ENCODE measurements at regions not wholly inside any gene's neighbourhood (a gene's known extent, or its start where the extent isn't known, plus 50 kb on each side); places are given as distances from the start of the nearest gene placed in this dataset.

GRCh38 chr5:143761663-143762062, 50.3 kb upstream of the HMHB1 start:
- no peak for DNase-seq (ENCODE audit: low read depth)
- in situ Hi-C loops (cut with HindIII; ENCODE audit: low pct_unique_long_range_greater_than_20kb, low sequenced_read_pairs): no loop called here

- no peak for DNase-seq (ENCODE audit: low read depth)
- in situ Hi-C loops (cut with HindIII; ENCODE audit: low pct_unique_long_range_greater_than_20kb, low sequenced_read_pairs): no loop called here
Observed at GRCh38 chr5:143760755-143761154, 51.2 kb upstream of the HMHB1 start.

GRCh38 chr5:143760131-143760505, 51.8 kb upstream of the HMHB1 start:
- in situ Hi-C loops (cut with HindIII; ENCODE audit: low pct_unique_long_range_greater_than_20kb, low sequenced_read_pairs): no loop called here
- no peak for DNase-seq (ENCODE audit: low read depth)

GRCh38 chr5:143759396-143760130, 52.4 kb upstream of the HMHB1 start:
- in situ Hi-C loops (cut with HindIII; ENCODE audit: low pct_unique_long_range_greater_than_20kb, low sequenced_read_pairs): no loop called here
- DNase-seq (ENCODE audit: low read depth): no peak

- in situ Hi-C loops (cut with HindIII; ENCODE audit: low pct_unique_long_range_greater_than_20kb, low sequenced_read_pairs): no loop called here
- DNase-seq (ENCODE audit: low read depth): no peak
Observed at GRCh38 chr5:143758750-143759149, 53.2 kb upstream of the HMHB1 start.

GRCh38 chr5:143758015-143758414, 53.9 kb upstream of the HMHB1 start:
- no peak for DNase-seq (ENCODE audit: low read depth)
- in situ Hi-C loops (cut with HindIII; ENCODE audit: low pct_unique_long_range_greater_than_20kb, low sequenced_read_pairs): no loop called here

- no peak for DNase-seq (ENCODE audit: low read depth)
- in situ Hi-C loops (cut with HindIII; ENCODE audit: low pct_unique_long_range_greater_than_20kb, low sequenced_read_pairs): no loop called here
Observed at GRCh38 chr5:143757116-143757515, 54.8 kb upstream of the HMHB1 start.

- in situ Hi-C loops (cut with HindIII; ENCODE audit: low pct_unique_long_range_greater_than_20kb, low sequenced_read_pairs): no loop called here
Observed at GRCh38 chr5:143755966-143756365, 56.0 kb upstream of the HMHB1 start.

GRCh38 chr5:143752165-143752850, 59.7 kb upstream of the HMHB1 start:
- DNase-seq (ENCODE audit: low read depth): no peak
- in situ Hi-C loops (cut with HindIII; ENCODE audit: low pct_unique_long_range_greater_than_20kb, low sequenced_read_pairs): no loop called here

More at GRCh38 chr5:143755966-143756365, 56.0 kb upstream of the HMHB1 start:
- DNase-seq (ENCODE audit: low read depth): no peak

GRCh38 chr5:143751342-143751741, 60.6 kb upstream of the HMHB1 start:
- no peak for DNase-seq (ENCODE audit: low read depth)
- in situ Hi-C loops (cut with HindIII; ENCODE audit: low pct_unique_long_range_greater_than_20kb, low sequenced_read_pairs): no loop called here

GRCh38 chr5:143749581-143750205, 62.3 kb upstream of the HMHB1 start:
- in situ Hi-C loops (cut with HindIII; ENCODE audit: low pct_unique_long_range_greater_than_20kb, low sequenced_read_pairs): no loop called here
- no peak for DNase-seq (ENCODE audit: low read depth)

- no peak for DNase-seq (ENCODE audit: low read depth)
- in situ Hi-C loops (cut with HindIII; ENCODE audit: low pct_unique_long_range_greater_than_20kb, low sequenced_read_pairs): no loop called here
Observed at GRCh38 chr5:143748516-143748915, 63.4 kb upstream of the HMHB1 start.

- in situ Hi-C loops (cut with HindIII; ENCODE audit: low pct_unique_long_range_greater_than_20kb, low sequenced_read_pairs): no loop called here
- no peak for DNase-seq (ENCODE audit: low read depth)
Observed at GRCh38 chr5:143742951-143743350, 69.0 kb upstream of the HMHB1 start.

- in situ Hi-C loops (cut with HindIII; ENCODE audit: low pct_unique_long_range_greater_than_20kb, low sequenced_read_pairs): no loop called here
- no peak for DNase-seq (ENCODE audit: low read depth)
Observed at GRCh38 chr5:143741421-143741820, 70.5 kb upstream of the HMHB1 start.

- DNase-seq (ENCODE audit: low read depth): no peak
- in situ Hi-C loops (cut with HindIII; ENCODE audit: low pct_unique_long_range_greater_than_20kb, low sequenced_read_pairs): no loop called here
Observed at GRCh38 chr5:143740956-143741355, 71.0 kb upstream of the HMHB1 start.

- in situ Hi-C loops (cut with HindIII; ENCODE audit: low pct_unique_long_range_greater_than_20kb, low sequenced_read_pairs): no loop called here
- DNase-seq (ENCODE audit: low read depth): no peak
Observed at GRCh38 chr5:143739746-143740145, 72.2 kb upstream of the HMHB1 start.

- in situ Hi-C loops (cut with HindIII; ENCODE audit: low pct_unique_long_range_greater_than_20kb, low sequenced_read_pairs): no loop called here
- DNase-seq (ENCODE audit: low read depth): peak; percentile 19
Observed at GRCh38 chr5:143738417-143739401, 73.3 kb upstream of the HMHB1 start.

- in situ Hi-C loops (cut with HindIII; ENCODE audit: low pct_unique_long_range_greater_than_20kb, low sequenced_read_pairs): no loop called here
- DNase-seq (ENCODE audit: low read depth): no peak
Observed at GRCh38 chr5:143737062-143737461, 74.9 kb upstream of the HMHB1 start.

- in situ Hi-C loops (cut with HindIII; ENCODE audit: low pct_unique_long_range_greater_than_20kb, low sequenced_read_pairs): no loop called here
Observed at GRCh38 chr5:143734456-143734780, 77.5 kb upstream of the HMHB1 start.

More at GRCh38 chr5:143734456-143734780, 77.5 kb upstream of the HMHB1 start:
- no peak for DNase-seq (ENCODE audit: low read depth)
